Activated T-helper 17 cell treated with anti-CD3 and anti-CD28 coated beads, Interleukin-2, amount 50 U/mL, for 72 hours (primary cell): ENCODE measurements at regions not wholly inside any gene's neighbourhood (a gene's known extent, or its start where the extent isn't known, plus 50 kb on each side); places are given as distances from the start of the nearest gene placed in this dataset.
"Not testable (repeated sequence)": the region's sequence is repeated elsewhere in the genome, so short reads cannot be mapped to it uniquely, and the experiment has no call there.

ENCODE experiments used
- ATAC-seq: fragments of 150-1000 bp; cut with Tn5 transposase; replicated peaks from 2 replicates; pipeline ENCODE4 v1.10.0; 2021; ENCODE audit warnings: mild to moderate bottlenecking, moderate library complexity
- H3K27ac Mint-ChIP-seq: one replicate; pipeline ENCODE4 v1.8.0; 2022; ENCODE audit warnings: mixed read lengths
- H3K27me3 Mint-ChIP-seq: one replicate; pipeline ENCODE4 v1.8.0; 2022; ENCODE audit warnings: mixed read lengths
- H3K36me3 Mint-ChIP-seq: one replicate; pipeline ENCODE4 v1.8.0; 2022; ENCODE audit warnings: low read depth, mild to moderate bottlenecking, mixed read lengths
- H3K4me1 Mint-ChIP-seq: one replicate; pipeline ENCODE4 v1.8.0; 2022; ENCODE audit warnings: mixed read lengths
- H3K4me3 Mint-ChIP-seq: one replicate; pipeline ENCODE4 v1.8.0; 2022; ENCODE audit warnings: mild to moderate bottlenecking, mixed read lengths
- H3K9me3 Mint-ChIP-seq: one replicate; pipeline ENCODE4 v1.8.0; 2022; ENCODE audit warnings: mixed read lengths

DNA sequence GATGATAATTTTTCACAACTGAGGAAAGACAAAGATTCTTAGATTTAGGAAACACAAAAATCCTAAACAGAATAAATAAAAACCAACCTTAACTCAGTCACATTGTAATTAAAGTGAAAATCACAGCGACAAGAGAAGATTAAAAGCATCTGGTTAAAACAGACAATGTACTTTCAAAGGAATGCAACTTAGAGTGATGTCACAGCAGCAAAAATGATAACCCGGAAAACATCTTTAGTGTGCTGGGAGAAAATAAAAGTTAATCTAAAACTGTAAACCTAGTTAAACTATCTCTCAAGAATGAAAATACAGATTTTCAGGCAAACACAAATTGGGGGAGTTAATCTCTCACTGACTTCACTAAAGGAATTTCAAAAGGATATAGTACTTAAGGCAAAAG lies 76.8 kb upstream of the OGFRL1 start:
- Mint-ChIP-seq H3K4me3 (no peak overlapping the region), H3K27ac (no peak overlapping the region), H3K27me3 (peaks cover 6% of the 10 kb centered on the region), H3K4me1 (no peaks in the 10 kb centered on the region), H3K36me3 (no peaks in the 10 kb centered on the region), H3K9me3 (no peaks in the 10 kb centered on the region)
- ATAC-seq = no peak

DNA sequence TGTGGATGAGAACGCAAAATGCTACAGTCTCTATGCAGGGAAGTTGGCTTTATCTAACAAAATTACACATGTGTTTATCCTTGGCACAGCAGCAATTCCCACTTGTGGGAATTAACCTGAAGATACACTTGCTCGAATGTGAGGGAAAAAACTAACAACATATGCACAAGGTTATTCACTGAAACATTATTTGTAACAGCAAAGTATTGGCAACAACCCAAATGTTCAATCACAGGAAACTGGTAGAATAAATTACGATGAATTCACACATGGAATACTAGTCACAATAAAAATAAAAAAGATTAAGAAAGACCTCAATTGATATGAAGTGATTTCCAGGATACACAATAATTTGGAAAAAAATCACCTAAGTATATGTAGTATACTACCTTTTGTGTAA lies 68.1 kb upstream of the OGFRL1 start:
- ATAC-seq = no peak
- no peaks in the 10 kb centered on the region for H3K4me1 Mint-ChIP-seq
- H3K36me3 Mint-ChIP-seq = no peaks in the 10 kb centered on the region
- H3K27me3 Mint-ChIP-seq = no peaks in the 10 kb centered on the region
- H3K9me3 Mint-ChIP-seq = no peaks in the 10 kb centered on the region
- no peak overlapping the region for H3K27ac Mint-ChIP-seq
- H3K4me3 Mint-ChIP-seq = no peak overlapping the region

DNA sequence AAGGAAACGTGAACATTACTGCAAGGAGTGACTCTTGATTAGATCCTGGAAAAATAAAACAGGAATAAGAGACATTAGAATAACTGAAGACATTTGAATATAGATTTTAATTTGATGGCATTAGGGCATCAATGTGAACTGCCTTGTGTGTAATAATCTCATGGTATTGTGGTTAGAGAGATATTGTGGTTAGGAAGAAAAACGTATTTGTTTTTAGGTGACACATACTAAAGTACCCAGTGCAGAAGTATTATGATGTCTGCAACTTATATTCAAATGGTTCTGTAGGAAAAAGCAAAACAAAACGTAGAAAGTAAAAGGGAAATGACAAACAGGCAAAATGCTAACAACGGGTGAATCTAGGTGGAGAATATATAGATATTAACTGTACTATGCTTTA lies 65.9 kb upstream of the OGFRL1 start:
- Mint-ChIP-seq H3K27me3 (no peaks in the 10 kb centered on the region), H3K36me3 (no peaks in the 10 kb centered on the region), H3K4me3 (no peak overlapping the region), H3K27ac (no peak overlapping the region), H3K4me1 (no peaks in the 10 kb centered on the region), H3K9me3 (no peaks in the 10 kb centered on the region)
- ATAC-seq = no peak

DNA sequence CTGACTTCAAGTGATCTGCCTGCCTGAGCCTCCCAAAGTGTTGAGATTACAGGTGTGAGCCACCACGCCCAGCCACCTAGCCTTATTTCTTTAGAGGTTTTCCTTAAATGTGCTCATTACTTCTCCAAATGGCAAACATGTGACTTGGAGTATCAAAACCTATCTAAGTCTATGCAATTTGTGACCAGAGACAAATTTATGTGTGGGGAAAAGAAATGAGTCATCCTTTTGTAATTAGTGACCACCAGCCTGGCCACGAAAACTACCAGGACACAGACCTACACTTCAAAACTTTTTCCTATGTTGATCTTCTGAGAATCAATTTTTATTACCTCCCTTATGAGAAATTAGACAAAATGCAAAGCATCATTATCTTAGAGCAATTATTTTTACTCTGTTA lies 64.6 kb upstream of the OGFRL1 start:
- Mint-ChIP-seq H3K27me3 (no peaks in the 10 kb centered on the region), H3K4me1 (peaks cover 7% of the 10 kb centered on the region), H3K27ac (no peak overlapping the region), H3K4me3 (no peak overlapping the region), H3K36me3 (no peaks in the 10 kb centered on the region), H3K9me3 (no peaks in the 10 kb centered on the region)
- ATAC-seq = no peak

DNA sequence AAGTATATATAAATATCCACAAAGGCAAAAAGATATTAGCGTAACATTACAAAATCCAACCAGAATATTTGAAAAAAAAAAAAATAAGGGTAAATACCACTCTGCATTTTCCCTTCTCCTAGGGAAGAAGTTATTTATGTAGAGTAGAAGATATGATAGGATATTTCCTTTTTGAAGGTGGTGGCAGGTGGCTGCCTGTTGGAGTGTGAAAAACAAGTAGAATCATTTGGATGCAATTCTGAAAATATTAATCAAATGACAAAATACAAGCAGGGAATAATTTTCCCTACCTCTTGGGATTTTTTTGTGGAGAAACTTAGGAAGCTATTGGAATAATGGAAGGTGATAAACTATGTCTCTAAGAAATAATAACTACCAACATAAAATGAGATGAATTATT lies 62.5 kb upstream of the OGFRL1 start:
- no peaks in the 10 kb centered on the region for H3K9me3 Mint-ChIP-seq
- ATAC-seq = no peak

DNA sequence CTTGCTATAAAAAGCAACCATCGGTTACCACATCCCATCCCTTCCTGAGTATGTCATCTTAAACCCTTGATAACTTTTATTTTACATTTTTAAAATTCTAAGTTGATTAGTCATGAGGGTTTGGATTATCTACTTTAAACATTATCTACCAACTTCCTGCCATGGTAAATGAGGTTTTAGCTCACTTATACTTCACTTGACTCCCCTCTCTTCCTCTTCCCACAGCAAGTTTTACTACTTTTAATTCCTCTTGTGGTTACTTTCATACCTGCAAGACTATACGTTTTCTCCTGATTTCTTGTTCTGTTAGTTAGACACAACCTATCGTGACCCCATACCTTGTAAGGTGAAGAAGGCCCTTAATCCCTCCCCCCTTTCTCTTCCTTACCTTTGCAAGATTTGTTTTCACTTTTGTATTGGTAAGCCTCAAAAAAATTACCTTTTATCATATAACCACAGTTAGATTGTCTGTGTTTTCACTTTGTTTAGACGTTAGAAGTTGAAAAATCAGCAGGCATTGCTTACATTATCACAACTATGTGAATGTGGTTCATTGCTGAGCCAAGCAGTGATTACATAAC lies 60.1 kb upstream of the OGFRL1 start:
- Mint-ChIP-seq H3K27me3 (no peaks in the 10 kb centered on the region), H3K4me3 (peak overlapping the region; percentile 24), H3K4me1 (peaks cover 11% of the 10 kb centered on the region), H3K9me3 (no peaks in the 10 kb centered on the region), H3K36me3 (no peaks in the 10 kb centered on the region), H3K27ac (peak overlapping the region; percentile 51)
- peak; percentile 37 for ATAC-seq

More for the DNA sequence above, 62.5 kb upstream of the OGFRL1 start:
- H3K27me3 Mint-ChIP-seq = no peaks in the 10 kb centered on the region
- H3K4me1 Mint-ChIP-seq = peaks cover 11% of the 10 kb centered on the region
- H3K27ac Mint-ChIP-seq = no peak overlapping the region
- no peak overlapping the region for H3K4me3 Mint-ChIP-seq
- no peaks in the 10 kb centered on the region for H3K36me3 Mint-ChIP-seq

DNA sequence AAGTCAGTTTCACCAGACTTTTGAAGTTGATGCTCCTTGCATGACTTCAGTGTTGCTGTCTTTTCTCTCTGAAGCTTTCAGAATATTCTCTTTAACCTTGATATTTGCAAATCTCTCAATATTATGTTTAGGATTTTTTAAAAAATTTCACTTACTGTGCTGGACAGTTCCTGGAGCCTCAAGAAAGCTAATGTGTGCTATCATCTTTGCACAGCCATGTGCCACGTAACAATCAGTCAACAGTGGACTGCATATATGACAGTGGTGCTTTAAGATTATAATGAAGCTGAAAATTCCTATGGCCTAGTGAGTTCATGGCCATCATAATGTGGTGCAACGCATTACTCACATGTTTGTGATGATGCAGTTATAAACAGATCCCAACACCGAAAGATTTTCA lies 59.1 kb upstream of the OGFRL1 start:
- Mint-ChIP-seq H3K27me3 (no peaks in the 10 kb centered on the region), H3K4me1 (peaks cover 11% of the 10 kb centered on the region), H3K9me3 (no peaks in the 10 kb centered on the region), H3K4me3 (peak overlapping the region; percentile 24), H3K36me3 (no peaks in the 10 kb centered on the region), H3K27ac (no peak overlapping the region)
- ATAC-seq = no peak

DNA sequence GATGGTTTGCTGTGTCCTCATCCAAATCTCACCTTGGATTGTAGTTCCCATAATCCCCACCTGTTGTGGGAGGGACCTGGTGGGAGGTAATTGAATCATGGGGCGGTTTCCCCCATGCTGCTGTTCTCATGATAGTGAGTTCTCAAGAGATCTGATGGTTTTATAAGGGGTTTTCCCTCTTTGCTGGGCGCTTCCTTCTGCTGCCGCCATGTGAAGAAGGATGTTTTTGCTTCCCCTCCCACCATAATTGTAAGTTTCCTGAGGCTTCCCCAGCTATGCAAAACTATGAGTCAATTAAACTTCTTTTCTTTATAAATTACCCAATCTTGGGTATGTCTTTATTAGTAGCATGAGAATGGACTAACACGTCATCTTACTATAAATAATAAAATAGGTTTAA lies 55.7 kb upstream of the OGFRL1 start:
- H3K9me3 Mint-ChIP-seq, ATAC-seq, H3K27ac Mint-ChIP-seq, H3K36me3 Mint-ChIP-seq, H3K4me3 Mint-ChIP-seq, H3K27me3 Mint-ChIP-seq: not testable (repeated sequence)
- H3K4me1 Mint-ChIP-seq = peaks cover 11% of the 10 kb centered on the region

DNA sequence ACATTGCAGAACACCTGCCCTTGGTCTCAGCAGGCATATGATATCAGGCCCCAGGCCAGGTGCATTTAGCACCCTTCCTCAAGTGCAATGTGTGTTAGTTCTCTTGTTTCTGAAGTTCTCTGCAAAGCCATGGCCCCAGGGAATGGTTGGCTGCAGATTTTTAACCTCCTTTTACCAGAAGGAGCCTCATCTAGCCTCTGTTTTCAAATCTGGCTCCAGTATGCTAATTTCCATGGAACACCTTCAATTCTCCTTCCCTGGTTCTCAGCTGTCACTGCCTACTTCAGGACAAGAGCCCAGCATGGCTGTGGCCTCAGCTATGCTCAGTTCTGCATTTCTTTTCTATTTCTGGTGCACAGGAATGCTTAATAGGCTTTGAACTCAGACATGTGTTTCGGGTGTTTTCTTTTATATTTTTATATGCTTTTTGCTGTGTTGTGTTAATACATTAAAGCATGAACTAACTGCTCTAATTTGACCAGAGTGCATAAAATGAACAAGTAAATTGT lies 51.6 kb upstream of the OGFRL1 start:
- no peaks in the 10 kb centered on the region for H3K9me3 Mint-ChIP-seq
- H3K4me1 Mint-ChIP-seq = no peaks in the 10 kb centered on the region
- ATAC-seq = no peak
- H3K4me3 Mint-ChIP-seq = no peak overlapping the region
- H3K27ac Mint-ChIP-seq = no peak overlapping the region
- H3K36me3 Mint-ChIP-seq = no peaks in the 10 kb centered on the region
- H3K27me3 Mint-ChIP-seq = peaks cover 12% of the 10 kb centered on the region

DNA sequence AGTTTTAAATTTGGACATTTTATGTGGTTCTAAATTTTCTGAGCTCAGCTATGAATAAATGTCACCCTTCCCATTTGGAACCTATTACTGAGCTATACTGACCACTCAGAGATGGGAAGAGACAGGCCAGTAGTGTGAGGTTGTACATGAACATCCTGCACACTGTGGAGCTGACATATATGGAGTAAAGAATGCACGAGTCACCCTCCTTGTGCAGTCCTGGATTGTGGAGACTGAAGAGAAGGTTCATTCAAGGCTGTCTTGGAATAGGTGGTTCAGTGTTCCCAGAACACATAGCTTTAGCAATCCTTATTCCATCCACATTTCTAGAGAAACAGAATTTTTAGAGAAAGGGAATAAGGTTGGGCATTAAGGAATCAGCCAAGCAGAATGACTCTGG lies 50.3 kb upstream of the OGFRL1 start:
- no peak overlapping the region for H3K27ac Mint-ChIP-seq
- H3K4me3 Mint-ChIP-seq = no peak overlapping the region
- no peaks in the 10 kb centered on the region for H3K9me3 Mint-ChIP-seq
- H3K27me3 Mint-ChIP-seq = peaks cover 12% of the 10 kb centered on the region
- H3K36me3 Mint-ChIP-seq = no peaks in the 10 kb centered on the region
- no peaks in the 10 kb centered on the region for H3K4me1 Mint-ChIP-seq
- ATAC-seq = no peak
